Stromal cell of bone marrow (primary cell): ENCODE measurements at regions not wholly inside any gene's neighbourhood (a gene's known extent, or its start where the extent isn't known, plus 50 kb on each side); places are given as distances from the start of the nearest gene placed in this dataset.
"Not testable (repeated sequence)": the region's sequence is repeated elsewhere in the genome, so short reads cannot be mapped to it uniquely, and the experiment has no call there.

ENCODE experiments used
- DNase-seq: peaks from one replicate; pipeline ENCODE4 v3.0.0-alpha.2; 2012; ENCODE audit warnings: low read depth

DNA sequence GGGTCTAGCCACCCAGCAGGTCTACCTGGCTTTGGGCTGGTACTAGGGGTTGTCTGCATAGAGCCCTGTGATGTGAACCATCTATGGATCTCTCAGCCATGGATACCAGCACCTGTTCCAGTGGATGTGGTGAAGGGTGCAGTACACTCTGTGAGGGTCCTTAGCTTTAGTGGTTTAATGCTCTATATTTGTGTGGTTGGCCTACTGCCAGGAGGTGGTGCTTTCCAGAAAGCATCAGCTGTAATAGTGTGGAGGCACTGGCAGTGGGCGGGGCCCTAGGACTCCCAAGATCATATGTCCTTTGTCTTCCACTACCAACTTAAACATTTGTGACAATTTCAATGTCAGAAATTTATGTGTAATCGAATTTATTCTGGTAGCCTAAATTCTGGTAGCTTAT is 1065.1 kb downstream of the RPIA start:
- not testable (repeated sequence) for DNase-seq

GRCh38 chr2:89758332-89759026 is 1067.0 kb downstream of the RPIA start:
- DNase-seq: not testable (repeated sequence)

- DNase-seq: not testable (repeated sequence)
These were observed 1069.3 kb downstream of the RPIA start for GRCh38 chr2:89760762-89761161.

DNA sequence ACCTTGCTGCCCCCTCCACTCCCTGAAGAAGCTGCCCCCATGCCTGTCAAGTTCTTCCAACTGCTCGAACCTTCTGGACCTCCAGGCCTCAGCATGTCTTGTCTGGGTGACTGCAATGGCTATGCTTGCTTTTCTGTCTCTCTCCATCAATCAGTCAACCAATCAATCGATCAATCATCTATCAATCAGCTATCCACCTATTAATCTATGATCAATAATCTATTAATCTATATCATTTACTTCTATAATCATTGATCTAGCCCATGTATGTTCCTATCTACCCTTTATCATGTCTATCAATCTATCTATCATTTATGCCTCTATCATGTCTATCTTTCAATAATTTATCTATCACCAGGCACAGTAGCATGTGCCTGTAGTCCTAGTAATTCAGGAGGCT is 1069.7 kb downstream of the RPIA start:
- DNase-seq: not testable (repeated sequence)

- DNase-seq: not testable (repeated sequence)
These were observed 1070.4 kb downstream of the RPIA start for GRCh38 chr2:89761863-89762262.

GRCh38 chr2:89762461-89763253 is 1071.2 kb downstream of the RPIA start:
- not testable (repeated sequence) for DNase-seq

DNA sequence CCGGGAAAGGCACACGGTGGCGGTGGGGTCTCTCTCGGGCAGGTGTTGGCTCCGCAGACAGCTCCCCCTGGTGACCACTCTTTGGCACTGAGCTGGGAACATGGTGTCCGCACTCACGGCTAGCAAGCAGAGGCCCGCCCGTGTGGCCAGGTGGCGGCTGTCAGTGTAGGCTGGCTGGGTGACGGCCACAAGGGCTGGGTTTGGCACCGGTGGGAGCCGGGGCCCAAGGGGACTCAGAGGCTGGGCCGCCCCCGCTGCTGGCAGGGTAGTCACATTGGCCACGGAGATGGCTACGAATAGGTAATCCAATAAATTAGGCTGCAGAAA is 1071.7 kb downstream of the RPIA start:
- DNase-seq: no peak

DNA sequence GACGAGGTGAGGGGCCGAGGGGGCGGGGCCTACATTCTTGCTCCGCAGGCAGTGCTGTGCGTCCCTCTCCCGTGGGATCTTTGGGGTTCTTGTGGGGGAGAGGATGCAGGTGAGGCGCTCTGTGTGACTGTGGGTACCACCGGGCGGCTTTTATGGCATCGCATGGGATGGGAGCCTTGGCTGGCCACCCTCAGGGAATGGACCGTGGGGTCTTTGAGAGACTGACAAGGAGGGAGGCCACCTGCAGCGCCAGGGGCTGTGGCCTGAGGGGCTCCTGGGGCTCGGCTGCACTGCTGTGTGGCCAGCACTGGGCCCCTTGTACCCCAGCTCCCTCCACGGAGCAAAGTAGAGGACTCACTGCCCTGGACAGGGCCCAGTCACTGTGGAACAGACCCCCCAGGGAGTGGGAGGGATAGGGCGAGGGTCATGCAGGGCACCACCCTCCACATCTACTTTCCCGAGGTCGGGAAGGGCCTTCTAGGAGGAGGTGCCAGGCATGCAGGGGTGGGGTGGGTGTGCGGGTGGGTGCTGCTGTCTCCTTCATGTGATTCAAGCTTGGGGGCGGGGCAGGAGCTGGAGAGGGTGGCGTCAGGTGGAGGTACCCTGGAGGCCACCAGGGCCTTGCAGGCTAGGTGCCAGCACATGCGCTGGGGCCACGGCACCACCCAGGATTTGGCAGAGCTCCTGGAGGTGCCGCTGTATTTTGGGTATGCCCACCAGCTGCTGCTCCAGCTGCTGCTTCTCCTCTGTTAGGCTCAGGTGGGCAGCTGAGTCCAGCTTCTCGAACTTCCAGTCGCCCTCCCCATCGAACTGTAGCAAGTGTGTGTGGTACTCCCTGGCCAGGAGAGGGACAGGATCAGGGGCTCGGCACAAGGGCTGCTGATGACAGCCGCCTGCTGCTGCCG is 1072.4 kb downstream of the RPIA start:
- no peak for DNase-seq

GRCh38 chr2:89764571-89765360 is 1073.3 kb downstream of the RPIA start:
- DNase-seq: not testable (repeated sequence)

GRCh38 chr2:89765361-89765718 is 1073.9 kb downstream of the RPIA start:
- not testable (repeated sequence) for DNase-seq

- not testable (repeated sequence) for DNase-seq
These were observed 1074.9 kb downstream of the RPIA start for GRCh38 chr2:89766141-89766990.

GRCh38 chr2:89767058-89767457 is 1075.6 kb downstream of the RPIA start:
- DNase-seq: not testable (repeated sequence)

GRCh38 chr2:89767572-89768435 is 1076.3 kb downstream of the RPIA start:
- no peak for DNase-seq

DNA sequence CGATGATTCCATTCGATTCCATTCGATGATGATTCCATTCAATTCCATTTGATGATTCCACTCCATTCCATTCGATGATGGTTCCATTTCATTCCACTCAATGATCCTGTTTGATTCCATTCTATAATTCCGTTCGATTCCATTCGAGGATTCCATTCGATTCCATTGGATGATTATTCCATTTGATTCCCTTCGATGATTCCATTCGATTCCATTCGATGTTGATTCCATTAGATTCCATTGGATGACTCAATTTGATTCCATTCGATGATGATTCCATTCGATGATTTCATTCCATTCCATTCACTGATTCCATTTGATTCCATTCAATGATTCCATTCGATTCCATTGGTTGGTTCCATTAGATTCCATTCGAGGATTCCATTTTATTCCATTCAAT is 1084.4 kb downstream of the RPIA start:
- DNase-seq: no peak

DNA sequence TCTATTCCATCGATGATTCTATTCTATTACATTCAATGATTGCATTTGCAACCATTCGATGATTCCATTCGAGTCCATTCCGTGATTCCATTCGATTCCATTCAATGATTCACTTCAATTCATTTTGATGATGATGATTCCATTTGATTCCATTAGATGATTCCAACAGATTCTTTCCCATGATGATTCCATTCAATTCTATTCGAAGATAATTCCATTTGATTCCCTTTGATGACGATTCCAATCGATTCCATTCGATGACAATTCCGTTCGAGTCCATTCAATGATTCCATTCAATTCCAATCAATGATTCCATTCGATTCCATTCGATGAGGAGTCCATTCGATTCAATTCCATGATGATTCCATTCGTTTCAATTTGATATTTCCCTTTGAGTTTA is 1088.8 kb downstream of the RPIA start:
- DNase-seq: no peak

DNA sequence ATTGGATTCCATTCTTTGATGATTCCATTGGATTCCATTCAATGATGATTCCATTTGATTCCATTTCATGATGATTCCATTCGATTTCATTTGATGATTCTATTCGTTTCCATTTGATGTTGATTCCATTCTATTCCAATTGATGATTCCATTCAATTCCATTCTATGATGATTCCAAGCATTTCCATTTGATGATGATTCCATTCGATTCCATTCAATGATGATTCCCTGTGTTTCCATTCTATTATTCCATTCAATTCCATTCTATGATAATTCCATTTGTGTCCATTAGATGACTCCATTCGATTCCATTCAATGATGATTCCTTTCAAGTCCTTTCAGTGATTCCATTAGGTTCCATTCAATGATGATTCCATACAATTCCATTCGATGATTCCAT is 1090.5 kb downstream of the RPIA start:
- DNase-seq: no peak

- no peak for DNase-seq
These were observed 1093.5 kb downstream of the RPIA start for GRCh38 chr2:89784960-89785359.

GRCh38 chr2:89785528-89785927 is 1094.1 kb downstream of the RPIA start:
- not testable (repeated sequence) for DNase-seq

- not testable (repeated sequence) for DNase-seq
These were observed 1095.2 kb downstream of the RPIA start for GRCh38 chr2:89786642-89787041.

DNA sequence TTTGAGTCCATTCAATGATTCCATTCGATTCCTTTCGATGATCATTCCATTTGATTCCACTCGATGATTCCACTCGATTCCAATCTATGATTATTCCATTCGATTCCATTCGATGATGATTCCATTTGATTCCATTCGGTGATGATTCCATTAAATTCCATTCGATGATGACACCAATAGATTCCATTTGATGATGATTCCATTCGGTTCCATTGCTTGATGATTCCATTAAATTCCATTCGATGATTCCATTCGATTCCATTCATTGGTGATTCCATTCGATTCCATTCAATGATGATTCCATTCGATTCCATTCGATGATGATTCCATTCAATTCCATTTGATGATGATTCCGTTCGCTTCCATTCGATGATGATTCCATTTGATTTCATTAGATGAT is 1104.1 kb downstream of the RPIA start:
- not testable (repeated sequence) for DNase-seq
